GM19238 (cell line): ENCODE measurements at regions not wholly inside any gene's neighbourhood (a gene's known extent, or its start where the extent isn't known, plus 50 kb on each side); places are given as distances from the start of the nearest gene placed in this dataset.

ENCODE experiments used
- DNase-seq: peaks from one replicate; pipeline ENCODE4 v3.0.0; 2011; ENCODE audit warnings: low spot score; ENCODE audit not compliant: insufficient read length

GRCh38 chr7:22676385-22676784, 50.6 kb upstream of the IL6 start:
- no peak for DNase-seq

- no peak for DNase-seq
Measured at GRCh38 chr7:22675917-22676343, 51.1 kb upstream of the IL6 start.

GRCh38 chr7:22675421-22675820, 51.6 kb upstream of the IL6 start:
- no peak for DNase-seq

GRCh38 chr7:22672846-22673680, 53.9 kb upstream of the IL6 start:
- peak; percentile 46 for DNase-seq

- DNase-seq, result no peak
Measured at GRCh38 chr7:22671177-22671879, 55.7 kb upstream of the IL6 start.

GRCh38 chr7:22670422-22670815, 56.6 kb upstream of the IL6 start:
- DNase-seq, result no peak

GRCh38 chr7:22669692-22670421, 57.1 kb upstream of the IL6 start:
- no peak for DNase-seq

- DNase-seq, result no peak
Measured at GRCh38 chr7:22668971-22669401, 58.0 kb upstream of the IL6 start.

GRCh38 chr7:22667562-22668239, 59.3 kb upstream of the IL6 start:
- no peak for DNase-seq

- DNase-seq, result no peak
Measured at GRCh38 chr7:22667187-22667561, 59.8 kb upstream of the IL6 start.

- no peak for DNase-seq
Measured at GRCh38 chr7:22666732-22667131, 60.3 kb upstream of the IL6 start.

- no peak for DNase-seq
Measured at GRCh38 chr7:22665923-22666322, 61.1 kb upstream of the IL6 start.

GRCh38 chr7:22664988-22665798, 61.8 kb upstream of the IL6 start:
- no peak for DNase-seq

GRCh38 chr7:22663721-22664120, 63.3 kb upstream of the IL6 start:
- no peak for DNase-seq

GRCh38 chr7:22663357-22663718, 63.7 kb upstream of the IL6 start:
- no peak for DNase-seq

GRCh38 chr7:22662556-22663356, 64.2 kb upstream of the IL6 start:
- no peak for DNase-seq

- no peak for DNase-seq
Measured at GRCh38 chr7:22662036-22662435, 65.0 kb upstream of the IL6 start.

GRCh38 chr7:22660732-22661131, 66.3 kb upstream of the IL6 start:
- no peak for DNase-seq

- DNase-seq, result no peak
Measured at GRCh38 chr7:22660293-22660692, 66.7 kb upstream of the IL6 start.

GRCh38 chr7:22659741-22660140, 67.3 kb upstream of the IL6 start:
- no peak for DNase-seq
